GM12878 (cell line): ENCODE measurements at regions not wholly inside any gene's neighbourhood (a gene's known extent, or its start where the extent isn't known, plus 50 kb on each side); places are given as distances from the start of the nearest gene placed in this dataset.

Experiments used
- BCL11A ChIP-seq: IDR thresholded peaks from 2 replicates; pipeline ENCODE4 v1.6.1; 2011; ENCODE audit warnings: low read depth, low read length
- CHD4 ChIP-seq: fragments of 200-600 bp; sonication (generic); IDR thresholded peaks from 2 replicates; pipeline ENCODE4 v1.6.1; 2016; ENCODE audit warnings: mild to moderate bottlenecking
- EED ChIP-seq: sonication (generic); IDR thresholded peaks from 2 replicates; pipeline ENCODE4 v1.6.1; 2016; ENCODE audit warnings: antibody characterized with exemption, low read depth
- EP300 ChIP-seq, 2 experiments: fragments of 150-350 bp in 1 of 2; IDR thresholded peaks; 2 replicates each; pipeline ENCODE4 v1.6.1; 2011 to 2012; ENCODE audit warnings: low read depth in 2 of 2, low read length in 2 of 2, borderline replicate concordance in 1 of 2, improper control_type of control experiment in 1 of 2, inconsistent platforms in 1 of 2; ENCODE audit not compliant: control insufficient read depth in 1 of 2
- POLR2A ChIP-seq: IDR thresholded peaks from 2 replicates; pipeline ENCODE4 v1.6.1; 2011; ENCODE audit warnings: low read depth, mild to moderate bottlenecking, low read length
- RCOR1 ChIP-seq: conservative IDR thresholded peaks from 2 replicates; pipeline ENCODE4 v1.6.1; 2012; ENCODE audit warnings: low read depth, low read length, improper control_type of control experiment
- SIN3A ChIP-seq: IDR thresholded peaks from 2 replicates; pipeline ENCODE4 v1.6.1; 2012; ENCODE audit warnings: low read depth, low read length, improper control_type of control experiment
- SP1 ChIP-seq: IDR thresholded peaks from one replicate; pipeline ENCODE4 v1.6.1; 2011; ENCODE audit warnings: low read depth, low read length
- SREBF2 ChIP-seq: IDR thresholded peaks from 2 replicates; pipeline ENCODE4 v1.6.1; 2012; ENCODE audit warnings: mild to moderate bottlenecking, low read length
- YY1 ChIP-seq: IDR thresholded peaks from 2 replicates; pipeline ENCODE4 v1.6.1; 2011; ENCODE audit warnings: low read depth, mild to moderate bottlenecking, low read length
- ZNF217 ChIP-seq: fragments of 450-650 bp; IDR thresholded peaks from 2 replicates; pipeline ENCODE4 v1.6.1; 2017; ENCODE audit warnings: antibody characterized with exemption, mild to moderate bottlenecking
- TF ChIP-seq, protein P1 (sequence below): IDR thresholded peaks from 2 replicates; pipeline ENCODE4 v1.6.1; 2012; ENCODE audit warnings: low read length, inconsistent platforms
- TF ChIP-seq, protein P2 (sequence below): IDR thresholded peaks from 2 replicates; pipeline ENCODE4 v1.6.1; 2012; ENCODE audit warnings: mild to moderate bottlenecking, low read depth, low read length
- TF ChIP-seq, protein P3 (sequence below): IDR thresholded peaks from 2 replicates; pipeline ENCODE4 v1.6.1; 2011; ENCODE audit warnings: low read depth, low read length, improper control_type of control experiment, borderline replicate concordance

DNA sequence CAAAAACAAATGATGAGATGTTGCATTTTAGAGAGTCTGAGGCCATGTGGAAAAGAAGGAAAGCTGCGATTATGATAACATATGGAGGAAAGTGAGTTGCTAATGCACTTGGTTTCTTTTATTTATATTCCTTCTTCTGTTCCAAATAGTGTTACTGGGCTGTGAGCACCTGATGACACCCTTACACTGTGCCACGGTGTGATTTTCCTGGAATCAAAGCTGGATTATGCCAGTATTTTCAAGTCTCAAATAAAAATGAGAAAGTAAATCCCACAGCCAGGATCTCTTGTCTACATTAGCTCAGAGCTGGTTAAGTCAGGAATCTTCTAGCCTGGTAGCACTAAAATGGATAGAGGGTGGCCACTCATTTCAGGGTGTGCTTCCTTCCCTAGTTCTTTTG lies 670.8 kb downstream of the TDRD15 start:
- TF ChIP-seq SIN3A (no peak), EED (no peak), EP300 (IDR thresholded peaks at IDR 0.05; ENCODE audit: borderline replicate concordance in 1 of 2, control insufficient read depth in 1 of 2, low read depth in 2 of 2, low read length in 2 of 2) (no peak), BCL11A (no peak), YY1 (no peak), RCOR1 (no peak), CHD4 (no peak), ZNF217 (no peak), SREBF2 (no peak), POLR2A (no peak), SP1 (no peak)
- TF ChIP-seq, protein P1, sequence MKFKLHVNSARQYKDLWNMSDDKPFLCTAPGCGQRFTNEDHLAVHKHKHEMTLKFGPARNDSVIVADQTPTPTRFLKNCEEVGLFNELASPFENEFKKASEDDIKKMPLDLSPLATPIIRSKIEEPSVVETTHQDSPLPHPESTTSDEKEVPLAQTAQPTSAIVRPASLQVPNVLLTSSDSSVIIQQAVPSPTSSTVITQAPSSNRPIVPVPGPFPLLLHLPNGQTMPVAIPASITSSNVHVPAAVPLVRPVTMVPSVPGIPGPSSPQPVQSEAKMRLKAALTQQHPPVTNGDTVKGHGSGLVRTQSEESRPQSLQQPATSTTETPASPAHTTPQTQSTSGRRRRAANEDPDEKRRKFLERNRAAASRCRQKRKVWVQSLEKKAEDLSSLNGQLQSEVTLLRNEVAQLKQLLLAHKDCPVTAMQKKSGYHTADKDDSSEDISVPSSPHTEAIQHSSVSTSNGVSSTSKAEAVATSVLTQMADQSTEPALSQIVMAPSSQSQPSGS, result no peak
- TF ChIP-seq, protein P2, sequence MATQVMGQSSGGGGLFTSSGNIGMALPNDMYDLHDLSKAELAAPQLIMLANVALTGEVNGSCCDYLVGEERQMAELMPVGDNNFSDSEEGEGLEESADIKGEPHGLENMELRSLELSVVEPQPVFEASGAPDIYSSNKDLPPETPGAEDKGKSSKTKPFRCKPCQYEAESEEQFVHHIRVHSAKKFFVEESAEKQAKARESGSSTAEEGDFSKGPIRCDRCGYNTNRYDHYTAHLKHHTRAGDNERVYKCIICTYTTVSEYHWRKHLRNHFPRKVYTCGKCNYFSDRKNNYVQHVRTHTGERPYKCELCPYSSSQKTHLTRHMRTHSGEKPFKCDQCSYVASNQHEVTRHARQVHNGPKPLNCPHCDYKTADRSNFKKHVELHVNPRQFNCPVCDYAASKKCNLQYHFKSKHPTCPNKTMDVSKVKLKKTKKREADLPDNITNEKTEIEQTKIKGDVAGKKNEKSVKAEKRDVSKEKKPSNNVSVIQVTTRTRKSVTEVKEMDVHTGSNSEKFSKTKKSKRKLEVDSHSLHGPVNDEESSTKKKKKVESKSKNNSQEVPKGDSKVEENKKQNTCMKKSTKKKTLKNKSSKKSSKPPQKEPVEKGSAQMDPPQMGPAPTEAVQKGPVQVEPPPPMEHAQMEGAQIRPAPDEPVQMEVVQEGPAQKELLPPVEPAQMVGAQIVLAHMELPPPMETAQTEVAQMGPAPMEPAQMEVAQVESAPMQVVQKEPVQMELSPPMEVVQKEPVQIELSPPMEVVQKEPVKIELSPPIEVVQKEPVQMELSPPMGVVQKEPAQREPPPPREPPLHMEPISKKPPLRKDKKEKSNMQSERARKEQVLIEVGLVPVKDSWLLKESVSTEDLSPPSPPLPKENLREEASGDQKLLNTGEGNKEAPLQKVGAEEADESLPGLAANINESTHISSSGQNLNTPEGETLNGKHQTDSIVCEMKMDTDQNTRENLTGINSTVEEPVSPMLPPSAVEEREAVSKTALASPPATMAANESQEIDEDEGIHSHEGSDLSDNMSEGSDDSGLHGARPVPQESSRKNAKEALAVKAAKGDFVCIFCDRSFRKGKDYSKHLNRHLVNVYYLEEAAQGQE, result no peak
- TF ChIP-seq, protein P3, sequence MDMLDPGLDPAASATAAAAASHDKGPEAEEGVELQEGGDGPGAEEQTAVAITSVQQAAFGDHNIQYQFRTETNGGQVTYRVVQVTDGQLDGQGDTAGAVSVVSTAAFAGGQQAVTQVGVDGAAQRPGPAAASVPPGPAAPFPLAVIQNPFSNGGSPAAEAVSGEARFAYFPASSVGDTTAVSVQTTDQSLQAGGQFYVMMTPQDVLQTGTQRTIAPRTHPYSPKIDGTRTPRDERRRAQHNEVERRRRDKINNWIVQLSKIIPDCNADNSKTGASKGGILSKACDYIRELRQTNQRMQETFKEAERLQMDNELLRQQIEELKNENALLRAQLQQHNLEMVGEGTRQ, result no peak
